Activated CD8-positive, alpha-beta T cell treated with anti-CD3 and anti-CD28 coated beads for 36 hours (primary cell): ENCODE measurements at regions not wholly inside any gene's neighbourhood (a gene's known extent, or its start where the extent isn't known, plus 50 kb on each side); places are given as distances from the start of the nearest gene placed in this dataset.

Experiments
- ATAC-seq: fragments of 200-7000 bp; cut with Tn5 transposase; one replicate; pipeline ENCODE4 v1.10.0; 2021; ENCODE audit warnings: mild to moderate bottlenecking, moderate library complexity
- CTCF ChIA-PET: fragments of 350-600 bp; sonication (Branson Sonifier 250); formaldehyde crosslinking; loops from one replicate; lab custom pipeline; 2021; ENCODE audit warnings: antibody characterized with exemption; lab: Charles Lee
- POLR2A ChIA-PET: fragments of 350-600 bp; sonication (Branson Sonifier 250); formaldehyde crosslinking; loops from one replicate; lab custom pipeline; 2021; ENCODE audit warnings: antibody characterized with exemption; lab: Charles Lee
- DNase-seq: peaks from one replicate; pipeline ENCODE4 v3.0.0-alpha.2; 2020
- H3K27ac Mint-ChIP-seq: one replicate; pipeline ENCODE4 v1.8.0; 2021; ENCODE audit warnings: mild to moderate bottlenecking, mixed read lengths
- H3K27me3 Mint-ChIP-seq: one replicate; pipeline ENCODE4 v1.8.0; 2021; ENCODE audit warnings: mixed read lengths
- H3K36me3 Mint-ChIP-seq: one replicate; pipeline ENCODE4 v1.8.0; 2021; ENCODE audit warnings: low read depth, mixed read lengths
- H3K4me1 Mint-ChIP-seq: one replicate; pipeline ENCODE4 v1.8.0; 2021; ENCODE audit warnings: low read depth, mixed read lengths
- H3K4me3 Mint-ChIP-seq: one replicate; pipeline ENCODE4 v1.8.0; 2021; ENCODE audit warnings: mild to moderate bottlenecking, moderate library complexity, mixed read lengths
- H3K9me3 Mint-ChIP-seq: one replicate; pipeline ENCODE4 v1.8.0; 2021; ENCODE audit warnings: mixed read lengths
- intact Hi-C: fragments of 100-400 bp; cut with micrococcal nuclease; formaldehyde crosslinking; loops from one replicate; pipeline ENCODE4 v1.10.0; 2022
- TF ChIP-seq, protein P1 (sequence below): fragments of 200-600 bp; IDR thresholded peaks from one replicate; pipeline ENCODE4 v1.8.0; 2022; ENCODE audit warnings: antibody characterized with exemption, mild to moderate bottlenecking

DNA sequence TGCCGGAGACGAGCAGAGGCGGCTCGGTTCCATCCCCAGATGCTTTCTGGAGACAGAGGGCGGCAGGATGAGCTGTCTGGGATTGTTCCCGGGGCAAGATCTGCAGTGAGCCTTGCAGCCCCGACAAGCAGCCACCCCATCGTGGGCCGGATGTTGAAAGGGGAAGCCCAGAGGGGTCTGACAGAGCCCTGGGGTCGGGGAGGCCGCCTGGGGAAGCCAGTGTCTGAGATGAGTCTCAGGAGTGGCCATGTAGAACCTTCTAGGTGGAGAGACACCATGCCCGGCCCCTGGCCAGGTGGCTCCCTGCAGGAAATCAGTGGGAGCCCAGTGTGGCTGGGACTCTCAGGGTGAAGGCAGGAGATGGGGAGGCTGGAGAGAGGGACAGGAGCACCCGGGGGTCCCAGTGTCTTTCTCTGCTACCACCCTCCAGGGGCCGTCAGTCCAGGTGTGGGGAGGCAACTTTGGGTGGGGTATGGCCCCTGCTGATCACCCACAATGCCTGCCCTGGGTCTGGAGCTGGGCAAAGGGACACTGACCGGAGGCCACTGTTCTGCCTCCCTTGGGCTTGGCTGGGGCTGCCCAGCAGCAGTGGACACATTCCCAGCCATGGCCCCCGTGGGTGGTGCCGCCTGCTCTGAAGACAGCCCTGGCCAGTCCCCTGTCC is 128.3 kb upstream of the HS6ST1 start:
- TF ChIP-seq, protein P1, sequence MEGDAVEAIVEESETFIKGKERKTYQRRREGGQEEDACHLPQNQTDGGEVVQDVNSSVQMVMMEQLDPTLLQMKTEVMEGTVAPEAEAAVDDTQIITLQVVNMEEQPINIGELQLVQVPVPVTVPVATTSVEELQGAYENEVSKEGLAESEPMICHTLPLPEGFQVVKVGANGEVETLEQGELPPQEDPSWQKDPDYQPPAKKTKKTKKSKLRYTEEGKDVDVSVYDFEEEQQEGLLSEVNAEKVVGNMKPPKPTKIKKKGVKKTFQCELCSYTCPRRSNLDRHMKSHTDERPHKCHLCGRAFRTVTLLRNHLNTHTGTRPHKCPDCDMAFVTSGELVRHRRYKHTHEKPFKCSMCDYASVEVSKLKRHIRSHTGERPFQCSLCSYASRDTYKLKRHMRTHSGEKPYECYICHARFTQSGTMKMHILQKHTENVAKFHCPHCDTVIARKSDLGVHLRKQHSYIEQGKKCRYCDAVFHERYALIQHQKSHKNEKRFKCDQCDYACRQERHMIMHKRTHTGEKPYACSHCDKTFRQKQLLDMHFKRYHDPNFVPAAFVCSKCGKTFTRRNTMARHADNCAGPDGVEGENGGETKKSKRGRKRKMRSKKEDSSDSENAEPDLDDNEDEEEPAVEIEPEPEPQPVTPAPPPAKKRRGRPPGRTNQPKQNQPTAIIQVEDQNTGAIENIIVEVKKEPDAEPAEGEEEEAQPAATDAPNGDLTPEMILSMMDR: no peak
- H3K36me3 Mint-ChIP-seq: no peaks in the 10 kb centered on the region
- no peaks in the 10 kb centered on the region for H3K9me3 Mint-ChIP-seq
- H3K27me3 Mint-ChIP-seq: peaks cover under 1% of the 10 kb centered on the region
- ATAC-seq (no peak), DNase-seq (no peak)
- no peak overlapping the region for H3K4me3 Mint-ChIP-seq
- intact Hi-C loops: no loop called here
- H3K4me1 Mint-ChIP-seq: no peaks in the 10 kb centered on the region
- no peak overlapping the region for H3K27ac Mint-ChIP-seq
- POLR2A ChIA-PET: no interaction called here
- CTCF ChIA-PET: no interaction called here

DNA sequence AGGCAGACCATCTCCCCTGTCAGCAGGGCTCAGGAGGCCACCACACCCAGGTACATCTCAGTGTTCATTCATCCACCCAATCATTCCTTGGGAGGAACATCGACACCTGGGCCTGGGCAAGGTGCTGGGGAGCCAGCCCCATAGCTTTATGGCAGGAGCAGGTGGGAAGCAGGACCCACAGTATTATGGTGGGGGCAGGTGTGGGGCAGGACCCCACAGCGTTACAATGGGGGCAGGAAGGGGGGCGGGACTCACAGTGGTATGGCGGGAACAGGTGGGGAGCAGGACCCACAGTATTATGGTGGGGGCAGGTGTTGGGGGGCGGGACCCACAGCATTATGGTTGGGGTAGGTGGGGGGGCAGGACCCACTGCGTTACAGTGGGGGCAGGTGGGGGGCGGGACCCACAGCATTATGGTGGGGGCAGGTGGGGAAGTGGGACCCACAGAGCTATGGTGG is 128.9 kb upstream of the HS6ST1 start:
- ChIA-PET POLR2A (no interaction called here), CTCF (no interaction called here)
- TF ChIP-seq, protein P1: no peak
- no peak overlapping the region for H3K4me3 Mint-ChIP-seq
- H3K4me1 Mint-ChIP-seq: no peaks in the 10 kb centered on the region
- DNase-seq (no peak), ATAC-seq (no peak)
- H3K9me3 Mint-ChIP-seq: no peaks in the 10 kb centered on the region
- peaks cover 2% of the 10 kb centered on the region for H3K27me3 Mint-ChIP-seq
- intact Hi-C loops: no loop called here
- no peaks in the 10 kb centered on the region for H3K36me3 Mint-ChIP-seq
- no peak overlapping the region for H3K27ac Mint-ChIP-seq

DNA sequence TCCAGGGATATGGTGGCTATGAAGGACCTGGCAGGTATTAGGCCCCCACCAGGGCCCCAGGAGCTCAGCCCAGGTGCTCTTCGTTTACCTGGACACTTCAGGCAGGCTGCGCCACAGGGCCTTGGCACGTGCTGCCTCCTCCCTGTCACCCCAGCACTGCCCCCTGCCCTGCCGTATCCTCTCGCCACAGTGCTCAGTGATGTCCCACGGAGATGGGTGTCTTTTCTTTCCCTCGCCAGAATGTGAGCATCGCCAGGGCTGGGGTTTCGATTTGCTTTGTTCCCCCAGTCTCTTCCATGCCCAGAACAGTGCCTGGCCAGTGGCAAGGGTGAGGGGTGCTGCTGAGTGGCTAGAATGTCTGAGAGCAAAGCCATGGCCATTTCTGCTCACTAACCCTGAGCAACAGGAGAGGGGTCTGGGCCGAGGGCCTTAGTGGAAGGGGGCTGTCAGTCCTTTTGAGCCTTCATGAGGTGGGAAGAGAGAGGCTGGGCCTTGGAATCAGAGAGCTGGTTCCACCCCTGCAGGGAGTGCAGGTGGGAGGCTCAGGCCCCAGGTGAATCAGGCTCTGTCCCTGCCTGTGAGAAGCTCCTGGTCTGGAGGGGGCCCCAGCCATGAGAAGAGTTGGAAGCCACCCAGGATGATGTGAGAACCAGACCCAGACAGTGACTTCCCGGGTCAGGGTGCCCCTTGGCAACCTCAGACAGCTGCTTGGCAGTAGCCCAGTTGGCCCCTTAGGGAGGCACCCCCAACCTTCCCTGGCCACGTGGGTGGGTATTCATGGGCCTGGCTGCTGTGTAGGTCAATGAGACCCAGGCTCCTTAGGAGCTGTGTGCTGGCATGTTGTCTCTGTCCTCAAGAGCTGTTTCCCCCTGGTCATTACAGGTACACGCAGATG is 129.9 kb upstream of the HS6ST1 start:
- ChIA-PET POLR2A (no interaction called here), CTCF (no interaction called here)
- intact Hi-C loops: no loop called here
- ATAC-seq: no peak
- no peak overlapping the region for H3K27ac Mint-ChIP-seq
- peaks cover 4% of the 10 kb centered on the region for H3K27me3 Mint-ChIP-seq
- TF ChIP-seq, protein P1: no peak
- H3K4me1 Mint-ChIP-seq: no peaks in the 10 kb centered on the region
- no peak overlapping the region for H3K4me3 Mint-ChIP-seq
- no peaks in the 10 kb centered on the region for H3K36me3 Mint-ChIP-seq
- no peak for DNase-seq
- H3K9me3 Mint-ChIP-seq: no peaks in the 10 kb centered on the region

DNA sequence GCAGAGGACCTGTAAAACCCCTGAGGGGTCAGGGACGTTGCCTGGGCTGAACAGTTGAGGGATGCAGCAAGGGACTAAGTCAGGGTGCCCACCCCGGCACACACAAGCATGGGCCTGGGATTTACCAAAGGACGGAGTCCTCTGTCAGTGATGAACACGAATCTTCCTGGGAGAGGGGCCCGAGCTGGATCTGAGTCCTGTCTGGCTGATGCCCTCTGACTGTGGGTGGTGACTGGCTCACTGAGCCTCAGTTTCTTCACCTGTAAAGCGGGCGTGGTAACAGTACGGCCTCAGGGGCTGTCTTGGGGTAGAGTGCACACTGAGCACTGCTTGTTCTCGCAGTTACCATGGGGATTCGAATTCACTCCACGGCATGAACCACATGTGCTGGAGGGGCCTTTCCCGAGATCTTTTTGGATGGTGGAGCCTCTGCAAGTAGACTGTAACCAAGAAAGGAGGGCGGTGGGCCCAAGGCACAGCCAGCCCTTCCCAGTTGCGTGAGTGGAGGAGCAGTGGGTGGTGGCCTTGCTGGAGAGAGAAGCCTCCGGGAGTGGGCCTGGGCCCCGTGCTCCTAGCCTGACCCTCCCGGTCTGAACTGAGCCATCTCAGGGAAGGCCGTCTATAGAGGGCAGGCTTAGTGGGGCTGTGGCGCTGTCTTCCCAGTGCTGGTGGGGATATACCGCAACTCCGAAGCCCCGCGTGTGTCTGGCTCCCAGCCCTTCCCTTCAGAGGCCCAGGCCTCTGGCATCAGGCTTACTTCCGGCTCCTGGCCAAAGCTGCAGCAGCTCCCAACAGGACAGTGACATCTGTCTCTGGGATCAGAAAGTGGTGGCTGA is 130.8 kb upstream of the HS6ST1 start:
- H3K27ac Mint-ChIP-seq: no peak overlapping the region
- H3K4me1 Mint-ChIP-seq: no peaks in the 10 kb centered on the region
- H3K36me3 Mint-ChIP-seq: no peaks in the 10 kb centered on the region
- ChIA-PET CTCF (no interaction called here), POLR2A (no interaction called here)
- DNase-seq (no peak), ATAC-seq (no peak)
- TF ChIP-seq, protein P1: no peak
- H3K27me3 Mint-ChIP-seq: peaks cover 4% of the 10 kb centered on the region
- H3K9me3 Mint-ChIP-seq: no peaks in the 10 kb centered on the region
- intact Hi-C loops: no loop called here
- no peak overlapping the region for H3K4me3 Mint-ChIP-seq
